GM12864 (cell line): ENCODE measurements at regions not wholly inside any gene's neighbourhood (a gene's known extent, or its start where the extent isn't known, plus 50 kb on each side); places are given as distances from the start of the nearest gene placed in this dataset.

ENCODE experiments used
- DNase-seq: peaks from one replicate; pipeline ENCODE4 v3.0.0-alpha.2; 2011; ENCODE audit warnings: low read depth
- H3K4me3 ChIP-seq: 2 replicates; pipeline ENCODE4 v1.5.1; 2011; ENCODE audit warnings: mild to moderate bottlenecking, low read depth, low read length, control low read depth
- TF ChIP-seq, protein P1 (sequence below): IDR thresholded peaks from 2 replicates; pipeline ENCODE4 v1.5.1; 2011; ENCODE audit warnings: low read depth, mild to moderate bottlenecking, moderate library complexity, low read length, control low read depth, inconsistent platforms; ENCODE audit errors: missing control alignments

DNA sequence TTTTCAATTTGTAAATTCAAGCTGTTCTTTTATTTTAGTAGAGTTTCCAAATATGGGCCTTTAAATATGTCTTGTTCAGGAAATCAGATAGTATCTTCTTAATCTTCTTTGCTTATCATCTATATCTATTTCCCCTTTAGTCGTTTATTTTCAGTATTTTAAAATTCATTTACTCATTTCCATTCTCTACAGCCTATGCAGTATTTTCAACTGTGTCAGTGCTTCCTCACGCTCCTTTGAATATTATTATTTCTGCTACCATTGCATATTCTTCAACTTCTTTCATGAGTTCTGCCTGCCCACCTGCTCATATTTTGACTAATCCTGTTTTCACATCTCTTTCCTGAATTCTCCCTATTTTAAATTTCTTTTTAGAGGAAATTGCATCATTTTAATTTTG, 185.4 kb downstream of the DKK2 start:
- no peak overlapping the region for H3K4me3 ChIP-seq
- DNase-seq = no peak
- TF ChIP-seq, protein P1, sequence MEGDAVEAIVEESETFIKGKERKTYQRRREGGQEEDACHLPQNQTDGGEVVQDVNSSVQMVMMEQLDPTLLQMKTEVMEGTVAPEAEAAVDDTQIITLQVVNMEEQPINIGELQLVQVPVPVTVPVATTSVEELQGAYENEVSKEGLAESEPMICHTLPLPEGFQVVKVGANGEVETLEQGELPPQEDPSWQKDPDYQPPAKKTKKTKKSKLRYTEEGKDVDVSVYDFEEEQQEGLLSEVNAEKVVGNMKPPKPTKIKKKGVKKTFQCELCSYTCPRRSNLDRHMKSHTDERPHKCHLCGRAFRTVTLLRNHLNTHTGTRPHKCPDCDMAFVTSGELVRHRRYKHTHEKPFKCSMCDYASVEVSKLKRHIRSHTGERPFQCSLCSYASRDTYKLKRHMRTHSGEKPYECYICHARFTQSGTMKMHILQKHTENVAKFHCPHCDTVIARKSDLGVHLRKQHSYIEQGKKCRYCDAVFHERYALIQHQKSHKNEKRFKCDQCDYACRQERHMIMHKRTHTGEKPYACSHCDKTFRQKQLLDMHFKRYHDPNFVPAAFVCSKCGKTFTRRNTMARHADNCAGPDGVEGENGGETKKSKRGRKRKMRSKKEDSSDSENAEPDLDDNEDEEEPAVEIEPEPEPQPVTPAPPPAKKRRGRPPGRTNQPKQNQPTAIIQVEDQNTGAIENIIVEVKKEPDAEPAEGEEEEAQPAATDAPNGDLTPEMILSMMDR = no peak

DNA sequence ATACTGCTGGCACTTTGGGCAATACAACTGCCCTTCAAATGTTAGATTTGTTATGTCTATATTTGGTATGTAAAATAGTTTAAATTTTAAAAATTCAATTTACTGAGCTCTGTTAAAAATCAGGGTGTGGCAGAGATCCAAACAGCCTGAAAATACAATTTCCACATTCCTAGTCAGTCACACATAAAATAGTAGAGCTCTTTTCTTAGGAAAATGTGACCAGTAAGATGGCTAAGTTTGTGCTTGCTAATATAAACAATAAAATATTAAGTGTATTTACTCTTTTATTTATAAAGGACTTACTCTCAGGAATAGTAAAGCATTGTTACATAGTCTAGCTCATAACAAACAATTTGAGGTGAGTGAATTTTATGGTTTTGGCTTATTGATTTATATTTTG, 200.2 kb downstream of the DKK2 start:
- DNase-seq = no peak
- no peak overlapping the region for H3K4me3 ChIP-seq
- TF ChIP-seq, protein P1 = no peak

DNA sequence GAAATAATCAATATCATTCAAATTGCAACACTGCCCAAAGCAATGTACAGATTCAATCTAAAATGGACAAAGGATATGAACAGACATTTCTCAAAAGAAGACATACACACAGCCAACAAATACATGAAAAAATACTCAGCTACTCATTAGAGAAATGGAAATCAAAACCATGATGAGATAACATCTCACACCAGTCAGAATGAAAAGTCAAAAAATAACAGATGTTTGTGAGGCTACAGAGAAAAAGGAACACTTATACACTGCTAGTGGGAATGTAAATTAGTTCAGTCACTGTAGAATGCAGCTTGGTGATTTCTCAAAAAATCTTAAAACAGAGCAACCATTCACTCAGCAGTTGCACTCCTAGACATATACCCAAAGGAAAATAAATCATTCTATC, 205.2 kb downstream of the DKK2 start:
- TF ChIP-seq, protein P1 = no peak
- no peak overlapping the region for H3K4me3 ChIP-seq

DNA sequence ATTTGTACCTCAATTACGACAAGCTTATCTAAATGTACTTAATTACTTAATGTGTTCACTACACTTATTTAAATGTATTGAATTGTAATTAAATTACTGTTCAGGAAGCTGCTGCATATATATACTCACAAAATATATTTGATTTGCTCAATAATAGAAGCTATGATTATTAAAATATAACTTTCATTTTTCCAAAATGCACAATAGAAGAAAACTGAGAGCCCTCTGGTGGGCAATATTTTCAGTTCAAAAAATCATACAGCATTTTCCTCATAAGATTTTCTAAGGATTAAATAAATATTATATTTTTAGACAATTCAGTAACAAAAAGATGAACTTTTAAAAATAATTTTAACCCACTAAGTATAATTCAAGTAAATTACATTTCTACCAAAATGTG, 217.3 kb downstream of the DKK2 start:
- TF ChIP-seq, protein P1 = no peak
- H3K4me3 ChIP-seq = no peak overlapping the region
- DNase-seq = no peak

More for the DNA sequence above, 205.2 kb downstream of the DKK2 start:
- no peak for DNase-seq

DNA sequence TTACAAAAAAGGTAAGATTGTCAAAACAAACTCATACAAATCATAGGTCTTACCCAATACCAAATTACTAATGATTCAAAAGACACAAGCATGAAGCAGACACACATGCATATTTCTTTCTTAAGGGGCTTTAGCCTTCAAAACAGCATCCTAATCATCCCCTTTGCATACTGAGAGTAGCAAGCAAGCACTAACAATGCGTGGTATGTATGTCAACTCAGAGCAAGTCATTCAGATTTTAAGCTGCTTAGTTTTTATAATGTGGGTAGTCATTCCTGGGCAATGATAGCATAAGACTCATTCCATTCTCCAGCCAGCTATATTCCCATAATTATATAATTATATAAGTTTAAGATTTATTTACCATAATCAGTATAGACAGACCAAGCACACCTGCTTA, 219.6 kb downstream of the DKK2 start:
- no peak for DNase-seq
- TF ChIP-seq, protein P1 = no peak
- no peak overlapping the region for H3K4me3 ChIP-seq

DNA sequence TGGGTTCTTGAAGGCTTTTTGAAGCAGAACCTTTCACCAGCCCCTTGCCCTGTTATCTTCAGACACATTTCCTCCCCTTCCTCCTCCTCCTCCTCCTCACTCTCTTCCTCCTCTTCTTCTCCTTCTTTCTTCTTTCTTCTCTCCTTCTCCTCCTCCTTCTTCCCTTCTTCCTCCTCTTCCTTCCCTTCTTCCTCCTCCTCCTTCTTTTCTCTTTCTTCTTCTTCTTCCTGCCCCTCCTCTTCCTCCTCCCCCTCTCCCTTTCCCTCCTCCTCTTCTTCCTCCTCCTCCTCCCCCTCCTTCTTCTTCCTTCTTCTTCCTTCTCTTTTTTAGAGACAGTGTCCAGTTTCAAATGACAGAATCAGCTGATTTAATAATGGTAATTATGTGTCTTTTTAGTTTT, 226.0 kb downstream of the DKK2 start:
- TF ChIP-seq, protein P1 = no peak
- H3K4me3 ChIP-seq = no peak overlapping the region
- DNase-seq = no peak

DNA sequence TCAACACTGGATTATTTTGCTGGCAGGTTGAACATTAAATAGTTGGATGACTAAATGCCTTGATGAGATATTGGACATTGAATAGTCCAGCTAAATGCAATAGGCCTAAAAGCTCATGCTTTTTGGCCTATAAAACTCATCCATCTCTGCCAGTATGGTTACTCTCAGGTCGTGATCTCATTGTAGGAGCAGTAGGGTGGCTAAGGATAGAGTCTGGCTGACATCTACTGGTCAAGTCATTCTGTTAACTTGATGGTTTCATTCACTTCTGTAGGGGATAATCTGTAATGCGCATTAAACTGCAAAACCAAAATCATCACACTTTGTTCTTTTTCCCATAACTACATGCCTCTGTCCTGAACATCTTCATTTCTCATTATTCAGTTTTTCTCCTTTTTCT, 227.0 kb downstream of the DKK2 start:
- DNase-seq = no peak
- H3K4me3 ChIP-seq = no peak overlapping the region
- TF ChIP-seq, protein P1 = no peak
